RWPE1 (cell line): ENCODE measurements at regions not wholly inside any gene's neighbourhood (a gene's known extent, or its start where the extent isn't known, plus 50 kb on each side); places are given as distances from the start of the nearest gene placed in this dataset.

Experiments
- CTCF ChIA-PET: fragments of 350-600 bp; sonication (Branson Sonifier 250); formaldehyde crosslinking; extraction: SDS; loops from one replicate; lab custom pipeline; 2021; lab: Yijun Ruan, JAX
- POLR2A ChIA-PET: fragments of 400-600 bp; formaldehyde crosslinking; extraction: SDS; loops from one replicate; lab custom pipeline; 2020; ENCODE audit warnings: antibody characterized with exemption; ENCODE audit not compliant: low non-redundant PET; lab: Yijun Ruan, JAX
- DNase-seq: peaks from one replicate; pipeline ENCODE4 v3.0.0; 2012; ENCODE audit warnings: low spot score
- H3K27ac ChIP-seq: fragments of 450-650 bp; 2 replicates; pipeline ENCODE4 v1.5.1; 2017
- TF ChIP-seq, protein P1 (sequence below): fragments of 450-650 bp; conservative IDR thresholded peaks from 2 replicates; pipeline ENCODE4 v1.5.1; 2017; ENCODE audit warnings: low read depth, mild to moderate bottlenecking

DNA sequence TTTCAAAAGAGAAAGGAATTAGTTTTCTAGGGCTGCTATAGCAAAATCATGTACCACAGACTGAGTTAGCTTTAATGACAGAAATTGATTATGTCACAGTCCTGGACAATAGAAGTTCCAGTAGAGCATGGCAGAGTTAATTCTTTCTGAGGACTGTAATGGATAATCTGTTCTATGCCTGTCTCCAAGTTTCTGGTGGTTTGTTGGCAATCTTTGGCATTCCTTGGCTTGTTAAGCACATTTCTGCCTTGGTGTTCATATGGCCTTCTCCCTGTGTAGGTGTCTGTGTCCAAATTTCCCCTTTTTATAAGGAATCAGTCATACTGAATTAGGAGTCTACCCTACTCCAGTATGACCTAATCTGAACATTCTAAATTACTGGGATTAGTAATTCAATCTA lies 336.1 kb upstream of the PABPC4L start:
- ChIA-PET CTCF (no interaction called here), POLR2A (no interaction called here)
- DNase-seq = no peak

DNA sequence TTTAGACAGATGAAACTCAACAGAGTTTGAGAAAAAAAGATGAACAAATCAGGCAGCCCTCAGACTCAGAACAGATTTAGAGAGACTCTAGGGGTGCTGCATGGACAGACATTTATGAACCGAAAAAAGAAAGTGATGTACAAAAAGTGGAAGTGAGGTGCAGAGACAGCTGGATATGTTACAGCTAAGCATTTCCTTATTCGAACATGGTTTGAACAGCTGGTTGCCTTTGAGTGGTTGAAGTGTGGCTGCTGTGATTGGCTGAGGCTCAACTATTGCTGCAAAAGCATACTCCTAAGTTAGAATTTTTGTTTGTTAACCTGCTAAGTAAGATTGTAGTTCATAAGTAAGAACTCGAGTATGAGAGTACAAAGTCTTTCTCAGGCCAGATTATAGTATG lies 331.5 kb upstream of the PABPC4L start:
- POLR2A ChIA-PET = no interaction called here
- CTCF ChIA-PET = interaction anchor here (0.7 kb wide), 1 partner anchor 10 kb away, joined by 4 read pairs; no protein-coding TSS in a partner anchor
- TF ChIP-seq, protein P1, sequence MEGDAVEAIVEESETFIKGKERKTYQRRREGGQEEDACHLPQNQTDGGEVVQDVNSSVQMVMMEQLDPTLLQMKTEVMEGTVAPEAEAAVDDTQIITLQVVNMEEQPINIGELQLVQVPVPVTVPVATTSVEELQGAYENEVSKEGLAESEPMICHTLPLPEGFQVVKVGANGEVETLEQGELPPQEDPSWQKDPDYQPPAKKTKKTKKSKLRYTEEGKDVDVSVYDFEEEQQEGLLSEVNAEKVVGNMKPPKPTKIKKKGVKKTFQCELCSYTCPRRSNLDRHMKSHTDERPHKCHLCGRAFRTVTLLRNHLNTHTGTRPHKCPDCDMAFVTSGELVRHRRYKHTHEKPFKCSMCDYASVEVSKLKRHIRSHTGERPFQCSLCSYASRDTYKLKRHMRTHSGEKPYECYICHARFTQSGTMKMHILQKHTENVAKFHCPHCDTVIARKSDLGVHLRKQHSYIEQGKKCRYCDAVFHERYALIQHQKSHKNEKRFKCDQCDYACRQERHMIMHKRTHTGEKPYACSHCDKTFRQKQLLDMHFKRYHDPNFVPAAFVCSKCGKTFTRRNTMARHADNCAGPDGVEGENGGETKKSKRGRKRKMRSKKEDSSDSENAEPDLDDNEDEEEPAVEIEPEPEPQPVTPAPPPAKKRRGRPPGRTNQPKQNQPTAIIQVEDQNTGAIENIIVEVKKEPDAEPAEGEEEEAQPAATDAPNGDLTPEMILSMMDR = no peak
- DNase-seq = no peak
- no peak overlapping the region for H3K27ac ChIP-seq

More for the DNA sequence above, 336.1 kb upstream of the PABPC4L start:
- TF ChIP-seq, protein P1 = no peak
- no peak overlapping the region for H3K27ac ChIP-seq

GRCh38 chr4:134531013-134531412 lies 329.4 kb upstream of the PABPC4L start:
- POLR2A ChIA-PET = no interaction called here
- TF ChIP-seq, protein P1 = no peak
- DNase-seq = no peak
- H3K27ac ChIP-seq = no peak overlapping the region
- CTCF ChIA-PET = interaction anchor here (0.6 kb wide), 1 partner anchor 1211 kb away, joined by 4 read pairs; no protein-coding TSS in a partner anchor

GRCh38 chr4:134529629-134530028 lies 328.0 kb upstream of the PABPC4L start:
- no peak overlapping the region for H3K27ac ChIP-seq
- TF ChIP-seq, protein P1 = no peak
- ChIA-PET CTCF (no interaction called here), POLR2A (no interaction called here)
- DNase-seq = no peak

- no peak for DNase-seq
- H3K27ac ChIP-seq = no peak overlapping the region
These were observed 317.1 kb upstream of the PABPC4L start for GRCh38 chr4:134518574-134519217.

DNA sequence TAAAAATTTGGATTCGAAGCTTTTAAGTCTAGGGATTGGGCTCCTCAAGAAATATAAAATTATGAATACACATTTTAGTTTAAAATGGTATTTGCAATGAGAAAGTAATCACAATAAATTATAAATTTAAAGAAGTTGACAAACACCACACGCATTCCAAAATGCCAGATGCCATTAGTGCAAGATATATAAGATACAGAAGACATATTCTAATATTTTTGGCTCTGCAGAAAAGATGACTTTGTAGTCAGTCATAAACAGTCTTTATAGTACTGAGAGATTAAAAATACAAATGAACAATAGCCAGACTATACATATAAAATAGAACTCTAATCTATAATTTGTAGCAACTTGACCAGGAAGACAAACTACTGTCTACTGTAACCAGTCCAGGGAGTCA lies 309.0 kb upstream of the PABPC4L start:
- TF ChIP-seq, protein P1 = no peak
- CTCF ChIA-PET = no interaction called here

More at GRCh38 chr4:134518574-134519217, 317.1 kb upstream of the PABPC4L start:
- POLR2A ChIA-PET = no interaction called here
- CTCF ChIA-PET = no interaction called here
- TF ChIP-seq, protein P1 = no peak

More for the DNA sequence above, 309.0 kb upstream of the PABPC4L start:
- H3K27ac ChIP-seq = no peak overlapping the region
- no peak for DNase-seq
- POLR2A ChIA-PET = no interaction called here
